ENCODE measurements at regions not wholly inside any gene's neighbourhood (a gene's known extent, or its start where the extent isn't known, plus 50 kb on each side); places are given as distances from the start of the nearest gene placed in this dataset.

GRCh38 chr7:17583786-17584185 is 285.3 kb downstream of the AHR start:
- TF ChIP-seq POLR2A (IDR thresholded peaks at IDR 0.05) = no peak
- TF ChIP-seq CTCF (IDR thresholded peaks at IDR 0.05) = no peak
- TF ChIP-seq EP300 (IDR thresholded peaks at IDR 0.05) = no peak
- no peaks in the 10 kb centered on the region for H3K4me1 ChIP-seq
- H3K4me3 ChIP-seq = no peak overlapping the region
- H3K27me3 ChIP-seq = no peaks in the 10 kb centered on the region
- no peak for DNase-seq (ENCODE audit: low spot score in 2 of 2)
- no peak overlapping the region for H3K27ac ChIP-seq
- no peaks in the 10 kb centered on the region for H3K9me3 ChIP-seq
- no peaks in the 10 kb centered on the region for H3K36me3 ChIP-seq
- WGBS, 2 donors = 94 to 98% methylated on average over 1 of the region's 1 CpG

DNA sequence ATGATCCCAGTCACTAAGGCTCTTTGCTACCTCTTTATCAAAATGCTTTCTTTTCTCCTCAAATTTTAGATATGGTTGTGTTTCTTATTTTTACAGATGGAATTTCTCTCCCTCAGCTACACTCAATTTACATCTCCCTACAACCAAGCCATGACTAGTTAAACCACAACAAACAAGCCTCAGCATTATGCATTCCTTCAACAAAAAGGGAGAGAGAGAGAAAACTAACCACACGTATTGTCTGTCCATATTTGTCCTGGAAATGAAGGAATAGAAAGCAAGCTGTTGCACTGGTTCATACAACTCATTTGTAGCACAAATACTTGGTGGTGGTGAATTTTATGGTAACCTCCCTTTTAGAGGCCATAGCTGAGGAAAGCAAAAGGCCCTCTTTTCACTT is 286.4 kb downstream of the AHR start:
- TF ChIP-seq EP300 (IDR thresholded peaks at IDR 0.05) (no peak), CTCF (IDR thresholded peaks at IDR 0.05) (no peak), POLR2A (IDR thresholded peaks at IDR 0.05) (no peak)
- Histone ChIP-seq H3K27ac (no peak overlapping the region), H3K36me3 (no peaks in the 10 kb centered on the region), H3K4me1 (no peaks in the 10 kb centered on the region), H3K4me3 (no peak overlapping the region), H3K27me3 (no peaks in the 10 kb centered on the region), H3K9me3 (no peaks in the 10 kb centered on the region)
- 27 to 40% methylated on average over 1 of the region's 1 CpG for WGBS, 2 donors
- no peak for DNase-seq (ENCODE audit: low spot score in 2 of 2)

DNA sequence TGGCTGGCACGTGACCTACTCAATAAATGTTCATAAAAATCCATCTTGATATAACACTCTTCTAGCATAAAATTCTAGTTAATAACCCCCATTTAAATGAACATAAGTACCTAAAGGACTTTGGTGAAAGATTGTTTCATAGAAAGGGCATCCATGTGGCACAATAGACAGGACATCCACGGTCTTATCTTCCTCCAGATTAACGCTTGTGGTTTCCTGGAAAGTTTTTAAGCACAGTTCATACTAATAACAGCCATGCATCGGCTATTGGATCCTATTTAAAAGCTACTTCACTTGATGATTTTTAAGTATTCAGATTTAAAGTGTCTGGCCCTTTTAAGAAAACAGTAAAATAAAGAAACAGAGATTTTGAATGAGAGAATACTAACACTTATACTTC is 288.3 kb downstream of the AHR start:
- H3K9me3 ChIP-seq = no peaks in the 10 kb centered on the region
- no peak for TF ChIP-seq POLR2A (IDR thresholded peaks at IDR 0.05)
- no peak for TF ChIP-seq EP300 (IDR thresholded peaks at IDR 0.05)
- TF ChIP-seq CTCF (IDR thresholded peaks at IDR 0.05) = no peak
- no peak overlapping the region for H3K4me3 ChIP-seq
- no peaks in the 10 kb centered on the region for H3K36me3 ChIP-seq
- 77 to 82% methylated on average over 4 of the region's 4 CpGs for WGBS, 2 donors
- peaks cover 0 to 10% (median 0%) of the 10 kb centered on the region in 4 donors for H3K4me1 ChIP-seq
- H3K27me3 ChIP-seq = no peaks in the 10 kb centered on the region
- DNase-seq (ENCODE audit: low spot score in 2 of 2) = no peak
- no peak overlapping the region for H3K27ac ChIP-seq

DNA sequence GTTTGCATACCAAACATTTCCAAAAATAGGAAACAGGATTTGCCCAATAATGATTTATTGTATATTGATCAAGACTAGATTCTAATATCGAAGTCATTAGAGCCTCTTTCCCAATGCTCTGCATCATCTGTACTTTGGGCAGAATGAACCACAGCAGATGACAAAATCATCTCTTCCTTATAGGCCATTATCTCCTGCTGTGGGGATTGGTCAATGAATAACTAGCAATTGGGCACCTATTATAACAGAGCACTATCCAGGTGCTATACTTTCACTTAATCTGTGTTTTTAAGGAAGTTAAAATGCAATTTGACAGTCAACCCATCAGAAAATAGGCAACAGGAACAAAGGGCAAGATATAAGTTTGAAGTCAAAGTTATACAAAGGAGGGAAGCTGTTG is 290.3 kb downstream of the AHR start:
- no peaks in the 10 kb centered on the region for H3K9me3 ChIP-seq
- H3K4me1 ChIP-seq = peaks cover 0 to 17% (median 0%) of the 10 kb centered on the region in 4 donors
- H3K27ac ChIP-seq = no peak overlapping the region
- no peaks in the 10 kb centered on the region for H3K36me3 ChIP-seq
- no peak for DNase-seq (ENCODE audit: low spot score in 2 of 2)
- H3K4me3 ChIP-seq = no peak overlapping the region
- TF ChIP-seq POLR2A (IDR thresholded peaks at IDR 0.05) (no peak), CTCF (IDR thresholded peaks at IDR 0.05) (no peak), EP300 (IDR thresholded peaks at IDR 0.05) (no peak)
- no peaks in the 10 kb centered on the region for H3K27me3 ChIP-seq
- WGBS, 2 donors = 97 to 100% methylated on average over 1 of the region's 1 CpG

- no peak for TF ChIP-seq POLR2A (IDR thresholded peaks at IDR 0.05)
- no peak for TF ChIP-seq EP300 (IDR thresholded peaks at IDR 0.05)
- TF ChIP-seq CTCF (IDR thresholded peaks at IDR 0.05) = no peak
- no peaks in the 10 kb centered on the region for H3K9me3 ChIP-seq
- peaks cover 0 to 21% (median 0%) of the 10 kb centered on the region in 4 donors for H3K4me1 ChIP-seq
- WGBS, 2 donors = 68 to 73% methylated on average over 6 of the region's 6 CpGs
- no peak for DNase-seq (ENCODE audit: low spot score in 2 of 2)
- H3K36me3 ChIP-seq = no peaks in the 10 kb centered on the region
- no peaks in the 10 kb centered on the region for H3K27me3 ChIP-seq
- no peak overlapping the region for H3K4me3 ChIP-seq
- no peak overlapping the region for H3K27ac ChIP-seq
Measured at GRCh38 chr7:17589671-17590070, 291.2 kb downstream of the AHR start.

Measured in tibial nerve (tissue), 4 donors.